ENCODE measurements at regions not wholly inside any gene's neighbourhood (a gene's known extent, or its start where the extent isn't known, plus 50 kb on each side); places are given as distances from the start of the nearest gene placed in this dataset.

DNA sequence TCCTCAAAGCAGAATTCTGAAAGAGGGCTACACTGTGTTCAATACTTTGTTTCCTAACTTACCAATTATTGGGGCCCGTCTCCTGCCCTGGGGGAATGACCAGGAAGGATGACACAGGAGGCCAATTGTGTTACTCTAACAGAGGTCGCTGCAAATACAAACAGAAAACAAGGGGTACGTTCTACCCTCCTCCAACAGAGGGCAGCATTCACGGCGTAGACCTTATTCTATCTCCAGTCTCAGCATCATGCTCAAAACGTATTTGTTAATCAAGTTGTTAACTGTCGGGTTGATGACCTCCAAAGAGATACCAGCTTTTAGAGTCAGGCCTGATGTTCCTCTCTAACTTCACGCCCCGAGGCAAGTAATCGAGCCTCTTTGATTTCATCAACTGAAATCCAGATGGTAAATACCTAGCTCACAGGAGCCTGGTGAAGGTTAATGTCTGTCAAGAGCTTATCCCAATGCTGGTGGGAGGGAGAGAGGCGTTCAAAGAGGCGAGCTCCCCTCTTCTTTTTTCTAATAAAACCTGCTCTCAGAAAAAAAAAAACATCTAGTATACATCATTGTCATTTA lies 181.0 kb upstream of the KCNIP4 start:
- ChIA-PET CTCF (no interaction called here), POLR2A (no interaction called here)

DNA sequence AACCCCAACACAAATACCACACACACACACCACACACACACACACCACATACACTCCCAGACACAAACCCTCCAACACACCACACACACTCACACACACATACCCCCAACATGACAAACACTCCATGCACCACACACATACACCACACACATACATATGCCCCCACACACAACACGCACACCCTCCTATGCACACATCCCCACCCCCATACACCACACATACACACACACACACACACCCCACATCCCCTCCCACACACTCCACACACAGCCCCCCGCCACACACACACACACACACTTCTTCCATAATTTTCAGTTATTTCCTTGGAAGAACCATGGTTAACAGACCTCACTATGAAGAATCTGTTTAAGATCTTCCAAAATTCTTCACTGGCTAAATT lies 173.5 kb upstream of the KCNIP4 start:
- POLR2A ChIA-PET, result no interaction called here
- DNase-seq (ENCODE audit: extremely low spot score), result no peak
- TF ChIP-seq, protein P1, sequence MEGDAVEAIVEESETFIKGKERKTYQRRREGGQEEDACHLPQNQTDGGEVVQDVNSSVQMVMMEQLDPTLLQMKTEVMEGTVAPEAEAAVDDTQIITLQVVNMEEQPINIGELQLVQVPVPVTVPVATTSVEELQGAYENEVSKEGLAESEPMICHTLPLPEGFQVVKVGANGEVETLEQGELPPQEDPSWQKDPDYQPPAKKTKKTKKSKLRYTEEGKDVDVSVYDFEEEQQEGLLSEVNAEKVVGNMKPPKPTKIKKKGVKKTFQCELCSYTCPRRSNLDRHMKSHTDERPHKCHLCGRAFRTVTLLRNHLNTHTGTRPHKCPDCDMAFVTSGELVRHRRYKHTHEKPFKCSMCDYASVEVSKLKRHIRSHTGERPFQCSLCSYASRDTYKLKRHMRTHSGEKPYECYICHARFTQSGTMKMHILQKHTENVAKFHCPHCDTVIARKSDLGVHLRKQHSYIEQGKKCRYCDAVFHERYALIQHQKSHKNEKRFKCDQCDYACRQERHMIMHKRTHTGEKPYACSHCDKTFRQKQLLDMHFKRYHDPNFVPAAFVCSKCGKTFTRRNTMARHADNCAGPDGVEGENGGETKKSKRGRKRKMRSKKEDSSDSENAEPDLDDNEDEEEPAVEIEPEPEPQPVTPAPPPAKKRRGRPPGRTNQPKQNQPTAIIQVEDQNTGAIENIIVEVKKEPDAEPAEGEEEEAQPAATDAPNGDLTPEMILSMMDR (IDR thresholded peaks at IDR 0.05; ENCODE audit: control extremely low read depth, extremely low read depth, low read depth, missing control alignments), result no peak
- CTCF ChIA-PET, result no interaction called here

More for the DNA sequence above, 181.0 kb upstream of the KCNIP4 start:
- DNase-seq (ENCODE audit: extremely low spot score), result no peak
- TF ChIP-seq, protein P1 (IDR thresholded peaks at IDR 0.05; ENCODE audit: control extremely low read depth, extremely low read depth, low read depth, missing control alignments), result no peak

DNA sequence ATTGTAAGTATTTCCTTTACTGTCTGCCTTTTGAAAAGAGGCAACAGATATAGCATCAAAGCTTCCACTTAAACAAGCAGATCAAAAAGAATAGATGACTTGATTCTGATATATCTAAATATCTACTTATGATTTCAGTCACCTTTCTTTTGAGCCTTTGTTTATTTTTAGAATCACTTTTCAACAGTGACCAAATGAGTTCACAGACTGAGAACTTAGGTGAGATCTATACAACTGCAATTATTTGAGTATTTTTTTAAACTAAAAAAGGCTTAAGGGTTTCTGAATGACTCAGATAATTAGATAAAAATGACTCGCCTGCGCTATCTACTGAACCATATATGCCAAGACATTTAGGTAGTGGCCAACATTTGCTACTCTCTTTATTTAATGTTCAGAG lies 166.7 kb upstream of the KCNIP4 start:
- CTCF ChIA-PET, result interaction anchor here (1.1 kb wide), 1 partner anchor 18 kb away, joined by 4 read pairs; no protein-coding TSS in a partner anchor

DNA sequence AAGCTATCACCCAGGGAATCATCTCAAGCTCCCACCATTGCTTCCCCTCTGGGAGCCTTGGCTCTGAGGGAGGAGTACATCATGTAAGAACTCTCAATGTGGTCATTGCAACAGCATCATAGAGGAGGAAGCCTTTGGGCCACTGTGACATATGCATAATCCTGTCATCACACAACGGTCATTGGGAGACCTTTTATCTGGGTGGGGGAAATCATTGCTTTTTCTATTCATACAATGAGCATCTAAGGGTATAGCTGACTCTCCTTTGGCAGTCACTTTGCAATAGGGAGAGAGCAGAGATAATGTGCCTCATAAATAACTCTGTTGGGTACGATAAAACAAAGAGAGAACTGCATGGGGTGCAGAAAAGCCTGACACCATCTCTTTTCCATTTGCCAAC lies 155.2 kb upstream of the KCNIP4 start:
- POLR2A ChIA-PET, result no interaction called here
- TF ChIP-seq, protein P1 (IDR thresholded peaks at IDR 0.05; ENCODE audit: control extremely low read depth, extremely low read depth, low read depth, missing control alignments), result no peak
- CTCF ChIA-PET, result interaction anchor here (1.1 kb wide), 1 partner anchor 12 kb away, joined by 3 read pairs; no protein-coding TSS in a partner anchor
- DNase-seq (ENCODE audit: extremely low spot score), result no peak

More for the DNA sequence above, 166.7 kb upstream of the KCNIP4 start:
- no peak for DNase-seq (ENCODE audit: extremely low spot score)
- TF ChIP-seq, protein P1 (IDR thresholded peaks at IDR 0.05; ENCODE audit: control extremely low read depth, extremely low read depth, low read depth, missing control alignments), result no peak
- POLR2A ChIA-PET, result no interaction called here

DNA sequence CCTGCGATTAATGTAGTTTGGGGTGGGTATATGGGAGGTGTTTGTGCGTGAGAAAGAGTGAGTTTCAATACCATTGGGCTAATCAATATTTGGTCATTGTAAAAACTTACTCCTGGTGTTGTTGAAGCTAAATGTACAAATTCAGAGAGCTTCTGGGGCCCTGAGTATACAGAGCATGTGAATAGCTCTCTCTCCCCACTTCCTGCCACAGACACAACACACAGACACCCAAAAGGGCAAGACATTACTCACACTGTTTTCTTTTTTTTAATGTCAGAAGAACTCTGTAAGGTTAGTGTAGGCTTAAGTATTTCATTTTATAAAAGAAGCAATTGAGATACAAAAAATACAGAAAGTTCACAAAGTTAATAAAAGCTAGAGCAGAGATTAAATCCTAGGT lies 151.3 kb upstream of the KCNIP4 start:
- POLR2A ChIA-PET, result no interaction called here

DNA sequence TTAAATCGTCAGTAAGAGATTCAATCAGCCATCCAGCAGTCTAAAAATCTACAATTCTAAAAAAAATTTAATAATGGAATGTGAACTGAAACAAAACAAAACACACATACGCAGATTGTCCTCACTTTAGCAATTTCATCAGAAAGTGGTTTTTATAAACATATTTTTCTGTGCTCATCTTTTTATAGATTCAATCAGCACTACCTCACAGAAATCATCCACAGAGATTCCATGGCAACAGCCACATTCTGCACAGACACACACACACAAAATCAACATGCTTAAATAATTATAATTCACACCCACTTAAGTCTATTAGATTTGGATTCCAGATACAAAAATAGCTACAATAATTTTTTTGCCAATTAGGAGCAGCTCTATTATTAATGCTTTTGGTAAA lies 149.0 kb upstream of the KCNIP4 start:
- POLR2A ChIA-PET, result no interaction called here
- no peak for DNase-seq (ENCODE audit: extremely low spot score)
- CTCF ChIA-PET, result interaction anchor here (1.2 kb wide), 1 partner anchor 18 kb away, joined by 4 read pairs; no protein-coding TSS in a partner anchor
- TF ChIP-seq, protein P1 (IDR thresholded peaks at IDR 0.05; ENCODE audit: control extremely low read depth, extremely low read depth, low read depth, missing control alignments), result no peak

More for the DNA sequence above, 151.3 kb upstream of the KCNIP4 start:
- no peak for DNase-seq (ENCODE audit: extremely low spot score)
- TF ChIP-seq, protein P1 (IDR thresholded peaks at IDR 0.05; ENCODE audit: control extremely low read depth, extremely low read depth, low read depth, missing control alignments), result no peak
- CTCF ChIA-PET, result no interaction called here

All from GM10248 (cell line).